GM12878 (cell line): ENCODE measurements at regions not wholly inside any gene's neighbourhood (a gene's known extent, or its start where the extent isn't known, plus 50 kb on each side); places are given as distances from the start of the nearest gene placed in this dataset.

Experiments used
- ATAC-seq: fragments of 200-7000 bp; cut with Tn5 transposase; 3 replicates; pipeline ENCODE4 v1.9.1; 2020; ENCODE audit warnings: mild to moderate bottlenecking, moderate library complexity
- BruUV-seq: library from RNA; stranded (reverse); fragments of 400-500 nt; replicated peaks from 2 replicates; lab custom pipeline; 2021; lab: Mats Ljungman, UMichigan
- CTCF ChIA-PET: fragments of 300-600 bp; sonication (Branson Sonifier 250); formaldehyde crosslinking; extraction: SDS; loops from one replicate; lab custom pipeline; 2021; ENCODE audit warnings: inconsistent platforms; lab: Yijun Ruan, JAX
- POLR2A ChIA-PET: fragments of 350-600 bp; formaldehyde crosslinking; extraction: SDS; loops from one replicate; lab custom pipeline; 2021; ENCODE audit warnings: inconsistent platforms; lab: Charles Lee
- RAD21 ChIA-PET: fragments of 300-600 bp; sonication (Branson Sonifier 250); formaldehyde crosslinking; loops from one replicate; lab custom pipeline; 2023; ENCODE audit warnings: antibody characterized with exemption; ENCODE audit not compliant: unreplicated experiment; lab: Charles Lee
- SMC1A ChIA-PET: fragments of 300-600 bp; sonication (Branson Sonifier 250); formaldehyde crosslinking; loops from one replicate; lab custom pipeline; 2023; ENCODE audit not compliant: unreplicated experiment, uncharacterized antibody; lab: Charles Lee
- DNase-seq: peaks from one replicate; pipeline ENCODE4 v3.0.0-alpha.2; 2011; ENCODE audit warnings: low read depth, low spot score
- FAIRE-seq: peaks from 3 replicates; lab custom pipeline; 2011; peaks lifted over from hg19 to GRCh38; lab: Jason Lieb, UNC
- H2AFZ ChIP-seq: 2 replicates; pipeline ENCODE4 v1.6.0; 2011; ENCODE audit warnings: low read depth, low read length, control low read depth; ENCODE audit not compliant: control insufficient read depth
- H3K27ac ChIP-seq: 2 replicates; pipeline ENCODE4 v1.5.1; 2011; ENCODE audit warnings: control low read depth; ENCODE audit not compliant: control insufficient read depth, insufficient read depth
- H3K27me3 ChIP-seq, 2 experiments: replicated peaks in 1 of 2; 2 replicates each; pipeline versions ENCODE4 v1.6.0 to v1.6.1; 2011; ENCODE audit warnings: low read length in 1 of 2; ENCODE audit not compliant: control insufficient read depth in 2 of 2, insufficient read depth in 2 of 2
- H3K36me3 ChIP-seq, 2 experiments: 2 replicates each; pipeline ENCODE4 v1.5.1; 2011; ENCODE audit warnings: low read length in 1 of 2; ENCODE audit not compliant: control insufficient read depth in 2 of 2, insufficient read depth in 2 of 2
- H3K4me1 ChIP-seq: 2 replicates; pipeline ENCODE4 v1.6.1; 2011; ENCODE audit warnings: mild to moderate bottlenecking, low read length, moderate library complexity, mixed read lengths; ENCODE audit not compliant: control insufficient read depth, insufficient read depth
- H3K4me2 ChIP-seq: 2 replicates; pipeline ENCODE4 v1.6.0; 2011; ENCODE audit warnings: control low read depth; ENCODE audit not compliant: control insufficient read depth, insufficient read depth
- H3K4me3 ChIP-seq: fragments of 200-600 bp; sonication (generic); 2 replicates; pipeline ENCODE4 v1.5.1; 2016
- H3K79me2 ChIP-seq: 2 replicates; pipeline ENCODE4 v1.6.0; 2011; ENCODE audit warnings: low read length; ENCODE audit not compliant: control insufficient read depth, insufficient read depth
- H3K9ac ChIP-seq: 2 replicates; pipeline ENCODE4 v1.8.0; 2011; ENCODE audit warnings: low read length, control low read depth, mixed read lengths; ENCODE audit not compliant: control insufficient read depth, insufficient read depth
- H3K9me3 ChIP-seq: replicated peaks from 3 replicates; pipeline ENCODE4 v1.5.1; 2011; ENCODE audit warnings: mild to moderate bottlenecking, low read length; ENCODE audit not compliant: control insufficient read depth, insufficient read depth
- H4K20me1 ChIP-seq: 2 replicates; pipeline ENCODE4 v1.6.0; 2011; ENCODE audit not compliant: control insufficient read depth, insufficient read depth
- GATAD2B ChIP-seq: fragments of 450-650 bp; conservative IDR thresholded peaks from 2 replicates; pipeline ENCODE4 v1.6.1; 2017; ENCODE audit warnings: low read depth, mild to moderate bottlenecking, moderate library complexity
- NFXL1 ChIP-seq: fragments of 450-650 bp; IDR thresholded peaks from 2 replicates; pipeline ENCODE4 v1.6.1; 2017; ENCODE audit warnings: antibody characterized with exemption, mild to moderate bottlenecking, borderline replicate concordance
- SIN3A ChIP-seq: IDR thresholded peaks from 2 replicates; pipeline ENCODE4 v1.6.1; 2012; ENCODE audit warnings: low read depth, low read length, improper control_type of control experiment
- WGBS: methylation state at CpG from one replicate; pipeline ENCODE4 v1.1.6; 2016; ENCODE audit warnings: low lambda C conversion rate; ENCODE audit not compliant: insufficient replicate concordance, insufficient coverage; ENCODE audit errors: missing lambda C conversion rate; 5-methylcytosine and 5-hydroxymethylcytosine counted together
- in situ Hi-C: fragments of 300-500 bp; cut with MboI; formaldehyde crosslinking; loops from 9 replicates; pipeline ENCODE4 v1.14.3; 2018; ENCODE audit warnings: mixed read lengths
- intact Hi-C: fragments of 100-400 bp; cut with micrococcal nuclease; formaldehyde crosslinking; loops from one replicate; pipeline ENCODE4 v1.14.2; 2022; ENCODE audit not compliant: unreplicated experiment
- TF ChIP-seq, protein P1 (sequence below): fragments of 450-650 bp; IDR thresholded peaks from 2 replicates; pipeline ENCODE4 v1.6.1; 2017; ENCODE audit warnings: borderline replicate concordance
- TF ChIP-seq, protein P2 (sequence below): IDR thresholded peaks from 2 replicates; pipeline ENCODE4 v1.6.1; 2011; ENCODE audit warnings: borderline replicate concordance, low read depth, mild to moderate bottlenecking, moderate library complexity, mixed read lengths, low read length; ENCODE audit not compliant: insufficient read depth; ENCODE audit errors: extremely low read length

DNA sequence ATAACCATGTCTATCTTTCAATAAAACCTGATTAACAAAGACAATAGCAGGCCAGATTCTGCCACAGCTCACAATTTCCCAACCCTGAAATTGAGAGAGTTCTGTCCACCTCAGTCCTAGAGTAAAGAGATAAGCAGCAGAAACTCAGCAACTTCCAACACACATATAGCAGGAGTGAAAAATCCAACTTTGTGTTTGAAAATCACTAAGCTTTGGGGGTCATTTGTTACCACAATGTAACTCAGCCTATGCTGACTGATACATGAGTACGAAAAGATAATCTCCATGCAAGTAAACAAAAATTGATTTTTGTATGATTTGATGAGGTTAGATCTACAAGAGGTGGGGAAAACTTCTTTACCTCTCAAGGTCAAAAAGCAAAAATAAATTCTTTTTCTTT, 231.0 kb upstream of the DAPK1 start:
- DNase-seq: no peak
- CTCF ChIA-PET: no interaction called here
- WGBS: 8% methylated on average over 1 of the region's 1 CpG

More for the DNA sequence above, 231.0 kb upstream of the DAPK1 start:
- H3K4me2 ChIP-seq: no peak overlapping the region
- ATAC-seq: no peak
- H3K36me3 ChIP-seq: no peaks in the 10 kb centered on the region
- POLR2A ChIA-PET: no interaction called here
- TF ChIP-seq, protein P1, sequence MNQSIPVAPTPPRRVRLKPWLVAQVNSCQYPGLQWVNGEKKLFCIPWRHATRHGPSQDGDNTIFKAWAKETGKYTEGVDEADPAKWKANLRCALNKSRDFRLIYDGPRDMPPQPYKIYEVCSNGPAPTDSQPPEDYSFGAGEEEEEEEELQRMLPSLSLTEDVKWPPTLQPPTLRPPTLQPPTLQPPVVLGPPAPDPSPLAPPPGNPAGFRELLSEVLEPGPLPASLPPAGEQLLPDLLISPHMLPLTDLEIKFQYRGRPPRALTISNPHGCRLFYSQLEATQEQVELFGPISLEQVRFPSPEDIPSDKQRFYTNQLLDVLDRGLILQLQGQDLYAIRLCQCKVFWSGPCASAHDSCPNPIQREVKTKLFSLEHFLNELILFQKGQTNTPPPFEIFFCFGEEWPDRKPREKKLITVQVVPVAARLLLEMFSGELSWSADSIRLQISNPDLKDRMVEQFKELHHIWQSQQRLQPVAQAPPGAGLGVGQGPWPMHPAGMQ: no peak
- TF ChIP-seq SIN3A: no peak
- no peak for TF ChIP-seq GATAD2B
- TF ChIP-seq, protein P2, sequence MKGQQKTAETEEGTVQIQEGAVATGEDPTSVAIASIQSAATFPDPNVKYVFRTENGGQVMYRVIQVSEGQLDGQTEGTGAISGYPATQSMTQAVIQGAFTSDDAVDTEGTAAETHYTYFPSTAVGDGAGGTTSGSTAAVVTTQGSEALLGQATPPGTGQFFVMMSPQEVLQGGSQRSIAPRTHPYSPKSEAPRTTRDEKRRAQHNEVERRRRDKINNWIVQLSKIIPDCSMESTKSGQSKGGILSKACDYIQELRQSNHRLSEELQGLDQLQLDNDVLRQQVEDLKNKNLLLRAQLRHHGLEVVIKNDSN: no peak
- TF ChIP-seq NFXL1: no peak
- no peak overlapping the region for H3K27ac ChIP-seq
- intact Hi-C loops: no loop called here
- RAD21 ChIA-PET: no interaction called here
- FAIRE-seq: no peak
- H3K4me1 ChIP-seq: peaks cover 6% of the 10 kb centered on the region
- SMC1A ChIA-PET: no interaction called here
- no peak overlapping the region for H3K4me3 ChIP-seq
- no peak overlapping the region for H2AFZ ChIP-seq
- in situ Hi-C loops: no loop called here
- H3K79me2 ChIP-seq: no peaks in the 10 kb centered on the region
- H3K9ac ChIP-seq: no peak overlapping the region
- peaks cover 1% of the 10 kb centered on the region; the same call in 2 of the 3 replicates for H3K9me3 ChIP-seq
- BruUV-seq: no TSS peak
- no peaks in the 10 kb centered on the region; a peak in 1 of 4 replicates for H3K27me3 ChIP-seq
- no peaks in the 10 kb centered on the region for H4K20me1 ChIP-seq
